GM23338 (cell line): ENCODE measurements at regions not wholly inside any gene's neighbourhood (a gene's known extent, or its start where the extent isn't known, plus 50 kb on each side); places are given as distances from the start of the nearest gene placed in this dataset.

ENCODE experiments used
- ATAC-seq: fragments of 200-7000 bp; cut with Tn5 transposase; 3 replicates; pipeline ENCODE4 v1.9.1; 2020
- DNase-seq: peaks from one replicate; pipeline ENCODE4 v3.0.0-alpha.2; 2015; ENCODE audit warnings: low spot score
- H2AFZ ChIP-seq: fragments of 200-600 bp; sonication (generic); 2 replicates; pipeline ENCODE4 v1.8.0; 2016; ENCODE audit warnings: antibody characterized with exemption, mild to moderate bottlenecking, moderate library complexity
- H3F3A ChIP-seq: fragments of 200-600 bp; sonication (generic); replicated peaks from 2 replicates; pipeline ENCODE4 v1.8.0; 2017; ENCODE audit warnings: antibody characterized with exemption, mixed run types, low read depth
- H3K27ac ChIP-seq: fragments of 200-600 bp; sonication (generic); 2 replicates; pipeline ENCODE4 v1.6.1; 2016; ENCODE audit warnings: low read depth
- H3K27me3 ChIP-seq: fragments of 200-600 bp; sonication (generic); 2 replicates; pipeline ENCODE4 v1.8.0; 2016; ENCODE audit warnings: mild to moderate bottlenecking, mixed run types, moderate library complexity; ENCODE audit not compliant: insufficient read depth
- H3K36me3 ChIP-seq: fragments of 200-600 bp; sonication (generic); 2 replicates; pipeline ENCODE4 v1.8.0; 2016; ENCODE audit warnings: mild to moderate bottlenecking; ENCODE audit not compliant: insufficient read depth
- H3K4me1 ChIP-seq: fragments of 200-600 bp; sonication (generic); 2 replicates; pipeline ENCODE4 v1.8.0; 2016; ENCODE audit warnings: mild to moderate bottlenecking, moderate library complexity; ENCODE audit not compliant: insufficient read depth
- H3K4me2 ChIP-seq: fragments of 200-600 bp; sonication (generic); 2 replicates; pipeline ENCODE4 v1.7.1; 2017; ENCODE audit warnings: mixed run types
- H3K4me3 ChIP-seq: fragments of 200-600 bp; sonication (generic); 2 replicates; pipeline ENCODE4 v1.6.1; 2016; ENCODE audit warnings: mixed run types
- H3K79me2 ChIP-seq: fragments of 200-600 bp; sonication (generic); replicated peaks from 2 replicates; pipeline ENCODE4 v1.8.0; 2017; ENCODE audit warnings: mild to moderate bottlenecking; ENCODE audit not compliant: insufficient read depth
- H3K9me2 ChIP-seq: fragments of 200-600 bp; sonication (generic); 2 replicates; pipeline ENCODE4 v1.8.0; 2017; ENCODE audit not compliant: insufficient read depth
- H4K20me1 ChIP-seq: fragments of 200-600 bp; sonication (generic); replicated peaks from 2 replicates; pipeline ENCODE4 v1.8.0; 2017; ENCODE audit warnings: mild to moderate bottlenecking; ENCODE audit not compliant: insufficient read depth
- H3K27ac Mint-ChIP-seq: 2 replicates; pipeline ENCODE4 v1.8.0; 2020; ENCODE audit warnings: inconsistent platforms, mild to moderate bottlenecking, moderate library complexity, mixed read lengths
- H3K27me3 Mint-ChIP-seq: 3 replicates; pipeline ENCODE4 v1.8.0; 2022; ENCODE audit warnings: low read depth, mild to moderate bottlenecking, moderate library complexity, mixed read lengths, inconsistent platforms; ENCODE audit not compliant: insufficient read depth, poor library complexity
- H3K36me3 Mint-ChIP-seq: 3 replicates; pipeline ENCODE4 v1.8.0; 2021; ENCODE audit warnings: low read depth, mild to moderate bottlenecking, inconsistent platforms, moderate library complexity, mixed read lengths
- H3K4me1 Mint-ChIP-seq: 3 replicates; pipeline ENCODE4 v1.8.0; 2020; ENCODE audit warnings: mild to moderate bottlenecking, inconsistent platforms, mixed read lengths
- H3K4me3 Mint-ChIP-seq: 3 replicates; pipeline ENCODE4 v1.8.0; 2021; ENCODE audit warnings: moderate library complexity, mild to moderate bottlenecking, inconsistent platforms, mixed read lengths
- H3K9me3 Mint-ChIP-seq: 3 replicates; pipeline ENCODE4 v1.8.0; 2020; ENCODE audit warnings: moderate library complexity, mild to moderate bottlenecking, inconsistent platforms, mixed read lengths
- CREB1 ChIP-seq: fragments of 250-450 bp; sonication (Bioruptor Pico); IDR thresholded peaks from 2 replicates; pipeline ENCODE4 v1.5.0; 2020; ENCODE audit warnings: low read depth, mild to moderate bottlenecking, moderate library complexity
- CTCF ChIP-seq, 2 experiments: fragments of 200-600 bp in 1 of 2; sonication (generic) in 1 of 2; conservative IDR thresholded peaks; 2 replicates each; pipeline versions ENCODE4 v1.5.1 to v1.6.1; 2016 to 2017; ENCODE audit warnings: antibody characterized with exemption in 2 of 2, low read depth in 2 of 2, mild to moderate bottlenecking in 2 of 2, moderate library complexity in 1 of 2
- ETS1 ChIP-seq: IDR thresholded peaks from 2 replicates; pipeline ENCODE4 v1.6.1; 2016; ENCODE audit warnings: antibody characterized with exemption
- EZH2 ChIP-seq: fragments of 200-600 bp; sonication (generic); IDR thresholded peaks from one replicate; pipeline ENCODE4 v1.8.0; 2017; ENCODE audit warnings: antibody characterized with exemption, mild to moderate bottlenecking, low read depth; ENCODE audit not compliant: unreplicated experiment
- EZH2phosphoT487 ChIP-seq: fragments of 200-600 bp; sonication (generic); IDR thresholded peaks from one replicate; pipeline ENCODE4 v1.8.1; 2018; ENCODE audit warnings: antibody characterized with exemption; ENCODE audit not compliant: unreplicated experiment
- JUNB ChIP-seq: IDR thresholded peaks from one replicate; pipeline ENCODE4 v1.6.1; 2016; ENCODE audit warnings: antibody characterized with exemption; ENCODE audit not compliant: unreplicated experiment
- POLR2AphosphoS5 ChIP-seq: IDR thresholded peaks from 2 replicates; pipeline ENCODE4 v1.6.1; 2016; ENCODE audit warnings: antibody characterized with exemption, low read depth
- REST ChIP-seq: IDR thresholded peaks from one replicate; pipeline ENCODE4 v1.6.1; 2018; ENCODE audit warnings: antibody characterized with exemption; ENCODE audit not compliant: unreplicated experiment
- STAT1 ChIP-seq: IDR thresholded peaks from one replicate; pipeline ENCODE4 v1.6.1; 2016; ENCODE audit warnings: antibody characterized with exemption; ENCODE audit not compliant: unreplicated experiment
- ZNF114 ChIP-seq: fragments of 250-450 bp; sonication (Bioruptor Pico); IDR thresholded peaks from 2 replicates; pipeline ENCODE4 v1.5.0; 2020; ENCODE audit warnings: mild to moderate bottlenecking, moderate library complexity
- ZNF331 ChIP-seq: fragments of 250-450 bp; sonication (Bioruptor Pico); IDR thresholded peaks from 2 replicates; pipeline ENCODE4 v1.5.0; 2020; ENCODE audit warnings: low read depth, mild to moderate bottlenecking, moderate library complexity
- ZNF462 ChIP-seq: fragments of 250-450 bp; sonication (Bioruptor Pico); IDR thresholded peaks from 2 replicates; pipeline ENCODE4 v1.5.0; 2020; ENCODE audit warnings: mild to moderate bottlenecking, moderate library complexity

GRCh38 chr3:161556941-161557340 is 60.3 kb downstream of the OTOL1 start (continued):
- no peak for TF ChIP-seq ZNF462

- Mint-ChIP-seq H3K4me1 (peaks cover 16% of the 10 kb centered on the region), H3K27ac (no peak overlapping the region)
- no peak for ATAC-seq
Observed at GRCh38 chr3:161557445-161558150, 61.0 kb downstream of the OTOL1 start.

More at GRCh38 chr3:161557445-161558150, 61.0 kb downstream of the OTOL1 start:
- no peaks in the 10 kb centered on the region for H3K9me3 Mint-ChIP-seq
- H3K27ac ChIP-seq = no peak overlapping the region
- no peak overlapping the region for H3K4me3 Mint-ChIP-seq
- no peak overlapping the region for H3K4me2 ChIP-seq
- H3K4me1 ChIP-seq = no peaks in the 10 kb centered on the region; the same call in 1 of the 2 replicates
- H4K20me1 ChIP-seq = no peaks in the 10 kb centered on the region
- no peaks in the 10 kb centered on the region for H3F3A ChIP-seq
- DNase-seq = no peak
- no peaks in the 10 kb centered on the region for H3K79me2 ChIP-seq
- no peaks in the 10 kb centered on the region for H3K36me3 ChIP-seq
- no peaks in the 10 kb centered on the region for H3K36me3 Mint-ChIP-seq
- H3K27me3 Mint-ChIP-seq = peaks cover 2% of the 10 kb centered on the region
- no peak overlapping the region for H3K4me3 ChIP-seq
- H3K27me3 ChIP-seq = no peaks in the 10 kb centered on the region
- TF ChIP-seq POLR2AphosphoS5 (no peak), JUNB (no peak), EZH2 (no peak), CREB1 (CRISPR knock-in tag) (no peak), ZNF331 (no peak), ZNF114 (no peak), EZH2phosphoT487 (no peak), STAT1 (no peak), CTCF (conservative IDR thresholded peaks at IDR 0.05; ENCODE audit: low read depth in 2 of 2) (no peak), ETS1 (no peak), REST (no peak)
- H3K9me2 ChIP-seq = no peaks in the 10 kb centered on the region
- H2AFZ ChIP-seq = peak overlapping the region; percentile 48; the same call in 1 of the 2 replicates
